WTC11 (cell line): ENCODE measurements at regions not wholly inside any gene's neighbourhood (a gene's known extent, or its start where the extent isn't known, plus 50 kb on each side); places are given as distances from the start of the nearest gene placed in this dataset.

Source experiments
- CTCF ChIP-seq: fragments of 200-600 bp; IDR thresholded peaks from 2 replicates; pipeline ENCODE4 v1.8.0; 2022; ENCODE audit warnings: antibody characterized with exemption
- JUN ChIP-seq: sonication (generic); formaldehyde crosslinking; IDR thresholded peaks from 2 replicates; pipeline ENCODE4 v1.8.0; 2023; ENCODE audit warnings: mild to moderate bottlenecking, missing genetic modification reagents
- NFYB ChIP-seq: sonication (generic); formaldehyde crosslinking; conservative IDR thresholded peaks from 2 replicates; pipeline ENCODE4 v1.8.0; 2022; ENCODE audit warnings: low read depth, missing genetic modification reagents
- TF ChIP-seq, protein P1 (sequence below): sonication (generic); formaldehyde crosslinking; IDR thresholded peaks from 2 replicates; pipeline ENCODE4 v1.8.0; 2022; ENCODE audit warnings: mild to moderate bottlenecking, missing genetic modification reagents
- TF ChIP-seq, protein P2 (sequence below): sonication (generic); formaldehyde crosslinking; conservative IDR thresholded peaks from 2 replicates; pipeline ENCODE4 v1.8.1; 2022; ENCODE audit warnings: mild to moderate bottlenecking, missing genetic modification reagents

DNA sequence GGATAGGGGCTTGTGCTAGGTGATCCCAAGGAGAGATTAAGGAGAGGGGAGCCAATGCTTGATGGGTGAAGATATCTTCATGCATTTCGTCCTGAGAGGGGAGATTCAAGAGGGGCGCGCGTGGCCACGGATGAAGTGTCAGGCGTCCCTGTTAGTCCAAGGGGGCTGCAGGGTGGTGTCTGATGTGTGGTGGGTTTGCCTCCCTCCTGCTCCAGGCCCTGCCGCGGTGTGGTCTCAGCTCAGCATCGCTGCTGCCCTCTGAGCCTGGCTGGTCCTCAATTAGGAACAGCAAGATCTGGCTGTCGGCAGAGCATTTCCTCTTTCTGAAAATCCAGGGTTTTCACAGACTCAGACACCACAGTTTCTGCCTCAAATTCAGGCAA, 318.0 kb downstream of the THBS2 start:
- no peak for TF ChIP-seq NFYB (CRISPR knock-in tag)
- TF ChIP-seq, protein P1, sequence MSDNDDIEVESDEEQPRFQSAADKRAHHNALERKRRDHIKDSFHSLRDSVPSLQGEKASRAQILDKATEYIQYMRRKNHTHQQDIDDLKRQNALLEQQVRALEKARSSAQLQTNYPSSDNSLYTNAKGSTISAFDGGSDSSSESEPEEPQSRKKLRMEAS, result no peak
- TF ChIP-seq, protein P2, sequence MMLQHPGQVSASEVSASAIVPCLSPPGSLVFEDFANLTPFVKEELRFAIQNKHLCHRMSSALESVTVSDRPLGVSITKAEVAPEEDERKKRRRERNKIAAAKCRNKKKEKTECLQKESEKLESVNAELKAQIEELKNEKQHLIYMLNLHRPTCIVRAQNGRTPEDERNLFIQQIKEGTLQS (CRISPR knock-in tag), result no peak
- TF ChIP-seq JUN (CRISPR knock-in tag), result no peak
- no peak for TF ChIP-seq CTCF
